ENCODE measurements at regions not wholly inside any gene's neighbourhood (a gene's known extent, or its start where the extent isn't known, plus 50 kb on each side); places are given as distances from the start of the nearest gene placed in this dataset.

GRCh38 chr10:78759456-78760120, 309.2 kb upstream of the ZMIZ1 start:
- no peak for DNase-seq (ENCODE audit: low read depth)

- DNase-seq (ENCODE audit: low read depth), result no peak
These were observed 308.1 kb upstream of the ZMIZ1 start for GRCh38 chr10:78760463-78761310.

- DNase-seq (ENCODE audit: low read depth), result no peak
These were observed 307.4 kb upstream of the ZMIZ1 start for GRCh38 chr10:78761311-78761781.

- no peak for DNase-seq (ENCODE audit: low read depth)
These were observed 306.6 kb upstream of the ZMIZ1 start for GRCh38 chr10:78762086-78762630.

- no peak for DNase-seq (ENCODE audit: low read depth)
These were observed 305.5 kb upstream of the ZMIZ1 start for GRCh38 chr10:78763234-78763633.

GRCh38 chr10:78763651-78764395, 304.9 kb upstream of the ZMIZ1 start:
- no peak for DNase-seq (ENCODE audit: low read depth)

GRCh38 chr10:78764436-78764835, 304.3 kb upstream of the ZMIZ1 start:
- DNase-seq (ENCODE audit: low read depth), result no peak

- no peak for DNase-seq (ENCODE audit: low read depth)
These were observed 303.8 kb upstream of the ZMIZ1 start for GRCh38 chr10:78764846-78765430.

- no peak for DNase-seq (ENCODE audit: low read depth)
These were observed 302.9 kb upstream of the ZMIZ1 start for GRCh38 chr10:78765726-78766335.

- no peak for DNase-seq (ENCODE audit: low read depth)
These were observed 302.2 kb upstream of the ZMIZ1 start for GRCh38 chr10:78766603-78767002.

- no peak for DNase-seq (ENCODE audit: low read depth)
These were observed 300.5 kb upstream of the ZMIZ1 start for GRCh38 chr10:78768041-78768835.

GRCh38 chr10:78768876-78769275, 299.9 kb upstream of the ZMIZ1 start:
- no peak for DNase-seq (ENCODE audit: low read depth)

- DNase-seq (ENCODE audit: low read depth), result no peak
These were observed 299.2 kb upstream of the ZMIZ1 start for GRCh38 chr10:78769526-78769925.

GRCh38 chr10:78770167-78771090, 298.3 kb upstream of the ZMIZ1 start:
- DNase-seq (ENCODE audit: low read depth), result no peak

- DNase-seq (ENCODE audit: low read depth), result no peak
These were observed 297.5 kb upstream of the ZMIZ1 start for GRCh38 chr10:78771260-78771659.

- DNase-seq (ENCODE audit: low read depth), result no peak
These were observed 296.8 kb upstream of the ZMIZ1 start for GRCh38 chr10:78771808-78772455.

GRCh38 chr10:78772486-78772885, 296.3 kb upstream of the ZMIZ1 start:
- DNase-seq (ENCODE audit: low read depth), result no peak

GRCh38 chr10:78772986-78773530, 295.7 kb upstream of the ZMIZ1 start:
- no peak for DNase-seq (ENCODE audit: low read depth)

- no peak for DNase-seq (ENCODE audit: low read depth)
These were observed 294.2 kb upstream of the ZMIZ1 start for GRCh38 chr10:78774614-78774998.

Measured in fibroblast of gingiva (primary cell).